ENCODE measurements at regions not wholly inside any gene's neighbourhood (a gene's known extent, or its start where the extent isn't known, plus 50 kb on each side); places are given as distances from the start of the nearest gene placed in this dataset.
"Not testable (repeated sequence)": the region's sequence is repeated elsewhere in the genome, so short reads cannot be mapped to it uniquely, and the experiment has no call there.

DNA sequence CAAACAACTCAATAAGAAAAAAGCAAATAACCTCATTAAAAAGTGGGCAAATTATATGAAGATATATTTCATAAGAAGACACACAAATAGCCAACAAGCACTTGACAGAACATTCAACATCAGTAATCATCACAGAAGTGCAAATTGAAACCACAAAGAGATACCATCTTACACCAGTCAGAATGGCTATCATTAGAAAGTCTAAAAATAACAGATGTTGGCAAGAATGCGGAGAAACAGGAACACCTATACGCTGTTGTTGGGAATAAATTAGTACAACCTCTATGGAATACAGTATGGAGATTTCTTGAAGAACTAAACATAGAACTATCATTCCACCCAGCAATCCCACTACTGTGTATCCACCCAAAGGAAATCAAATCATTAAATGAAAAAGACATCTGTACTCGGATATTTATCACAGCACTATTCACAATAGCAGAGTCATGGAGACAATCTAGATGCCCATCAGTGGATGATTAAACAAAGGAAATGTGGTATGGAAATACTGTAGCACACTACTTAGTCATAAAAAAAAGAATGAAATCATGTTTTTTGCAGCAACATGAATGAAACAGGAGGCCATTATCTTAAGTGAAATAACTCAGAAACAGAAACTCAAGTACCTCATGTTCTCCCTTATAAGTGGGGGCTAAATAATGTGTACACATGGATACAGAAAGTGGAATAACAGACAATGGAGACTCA is 106.8 kb upstream of the FST start:
- DNase-seq, result no peak

GRCh38 chr5:53376853-53377252 is 103.6 kb upstream of the FST start:
- DNase-seq, result no peak

DNA sequence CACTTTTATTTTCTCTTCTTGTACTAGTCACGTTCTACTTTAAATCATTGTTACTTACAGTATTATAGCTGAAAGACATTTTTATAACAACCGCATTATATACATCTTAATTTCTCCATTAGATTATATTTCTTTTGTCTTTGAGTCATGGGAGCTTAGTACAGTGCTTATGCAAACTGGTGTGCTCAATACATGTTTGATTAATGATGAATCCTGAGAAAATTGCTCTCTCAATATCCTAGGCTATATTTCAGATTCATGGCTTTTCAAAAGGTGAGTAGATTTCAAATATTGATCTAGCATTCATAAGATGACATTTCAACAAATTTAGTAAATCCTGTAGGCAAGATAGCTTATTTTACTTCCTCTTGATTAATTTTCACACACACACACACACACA is 102.2 kb upstream of the FST start:
- no peak for DNase-seq

DNA sequence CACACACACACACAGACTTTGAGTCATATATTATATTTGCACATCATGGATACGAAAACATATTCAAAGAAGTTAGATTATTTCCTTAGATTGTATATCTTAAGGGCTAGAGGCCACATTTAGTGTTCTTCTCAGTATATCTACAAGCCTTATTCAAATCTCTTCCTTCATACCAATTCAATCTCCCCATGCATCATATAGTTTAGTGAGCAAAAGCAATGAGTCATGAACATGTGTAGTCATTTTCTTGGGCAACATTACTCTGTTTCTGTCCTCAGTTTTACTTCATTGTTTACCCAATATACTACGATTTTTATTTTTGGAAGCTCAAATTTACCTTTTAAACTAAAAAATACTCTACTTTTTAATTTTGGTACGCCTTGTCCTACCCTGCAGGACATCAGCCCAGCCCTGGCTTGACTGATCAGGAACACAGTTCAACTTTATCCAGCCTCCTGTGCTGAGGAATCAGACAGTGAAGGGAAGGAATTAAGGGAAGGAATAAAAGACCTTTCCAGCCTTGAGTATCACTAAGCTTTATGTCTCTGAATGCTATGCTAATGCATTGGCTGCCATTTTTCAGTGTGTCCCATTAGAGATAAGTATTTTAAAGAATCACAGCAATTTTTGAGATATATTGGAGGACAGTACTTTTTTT is 101.7 kb upstream of the FST start:
- no peak for DNase-seq

GRCh38 chr5:53386341-53386740 is 94.1 kb upstream of the FST start:
- no peak for DNase-seq

DNA sequence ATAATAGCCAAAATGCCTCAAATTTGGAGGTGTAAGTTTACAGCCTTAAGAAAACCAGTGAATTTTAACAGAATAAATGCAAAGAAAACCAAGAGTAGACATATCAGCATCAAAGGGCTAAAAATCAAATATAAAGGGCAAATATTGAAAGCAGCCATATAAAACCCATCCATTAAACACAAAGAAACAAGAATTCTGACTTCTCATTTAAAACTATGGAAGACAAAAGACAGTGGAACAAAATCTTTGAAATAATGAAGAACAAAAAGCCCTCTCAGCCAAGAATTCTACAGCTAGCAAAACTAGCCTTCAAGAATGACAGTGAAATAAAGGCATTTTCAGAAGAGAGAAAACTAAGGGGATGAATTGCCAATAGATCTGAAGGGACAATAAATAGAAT is 91.3 kb upstream of the FST start:
- no peak for DNase-seq

- DNase-seq, result no peak
Measured at GRCh38 chr5:53392073-53392472, 88.4 kb upstream of the FST start.

DNA sequence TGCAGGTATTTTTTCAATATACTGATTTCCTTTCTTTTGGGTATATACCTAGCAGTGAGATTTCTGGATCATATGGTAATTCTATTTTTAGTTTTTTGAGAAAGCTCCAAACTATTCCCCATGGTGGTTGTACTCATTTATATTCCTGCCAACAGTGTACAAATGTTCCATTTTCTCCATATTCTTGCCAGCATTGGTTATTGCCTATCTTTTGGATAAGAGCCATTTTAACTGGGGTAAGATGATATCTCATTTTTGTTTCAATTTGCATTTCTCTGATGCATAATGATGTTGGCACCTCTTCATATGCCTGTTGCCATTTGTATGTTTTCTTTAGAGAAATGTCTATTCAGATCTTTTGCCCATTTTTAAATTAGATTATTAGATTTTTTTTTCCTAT is 85.6 kb upstream of the FST start:
- no peak for DNase-seq

DNA sequence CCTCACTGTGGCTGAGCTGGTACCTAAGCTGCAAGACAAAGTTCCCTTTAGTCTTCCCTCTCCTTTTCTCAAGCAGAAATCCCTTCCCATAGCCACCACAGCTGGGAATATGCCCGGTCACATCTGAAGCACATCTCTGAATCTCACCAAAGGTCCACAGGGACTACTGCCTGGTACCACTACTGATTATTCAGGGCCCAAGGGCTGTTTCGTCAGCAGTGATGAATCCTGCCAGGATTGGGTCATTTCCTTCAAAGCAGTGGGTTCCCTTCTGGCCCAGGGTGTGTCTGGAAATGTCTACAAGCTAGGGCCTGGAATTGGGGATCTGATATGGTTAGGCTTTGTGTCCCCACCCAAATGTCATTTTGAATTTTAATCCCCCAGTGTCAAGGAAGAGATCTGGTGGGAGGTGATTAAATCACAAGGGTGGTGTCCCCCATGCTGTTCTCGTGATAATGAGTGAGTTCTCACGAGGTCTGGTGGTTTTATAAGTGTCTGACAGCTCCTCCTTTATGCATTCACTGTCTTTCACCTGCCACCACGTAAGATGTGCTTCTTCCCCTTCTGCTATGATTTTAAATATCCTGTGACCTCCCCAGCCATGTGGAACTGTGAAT is 83.2 kb upstream of the FST start:
- no peak for DNase-seq

- no peak for DNase-seq
Measured at GRCh38 chr5:53397845-53398244, 82.6 kb upstream of the FST start.

DNA sequence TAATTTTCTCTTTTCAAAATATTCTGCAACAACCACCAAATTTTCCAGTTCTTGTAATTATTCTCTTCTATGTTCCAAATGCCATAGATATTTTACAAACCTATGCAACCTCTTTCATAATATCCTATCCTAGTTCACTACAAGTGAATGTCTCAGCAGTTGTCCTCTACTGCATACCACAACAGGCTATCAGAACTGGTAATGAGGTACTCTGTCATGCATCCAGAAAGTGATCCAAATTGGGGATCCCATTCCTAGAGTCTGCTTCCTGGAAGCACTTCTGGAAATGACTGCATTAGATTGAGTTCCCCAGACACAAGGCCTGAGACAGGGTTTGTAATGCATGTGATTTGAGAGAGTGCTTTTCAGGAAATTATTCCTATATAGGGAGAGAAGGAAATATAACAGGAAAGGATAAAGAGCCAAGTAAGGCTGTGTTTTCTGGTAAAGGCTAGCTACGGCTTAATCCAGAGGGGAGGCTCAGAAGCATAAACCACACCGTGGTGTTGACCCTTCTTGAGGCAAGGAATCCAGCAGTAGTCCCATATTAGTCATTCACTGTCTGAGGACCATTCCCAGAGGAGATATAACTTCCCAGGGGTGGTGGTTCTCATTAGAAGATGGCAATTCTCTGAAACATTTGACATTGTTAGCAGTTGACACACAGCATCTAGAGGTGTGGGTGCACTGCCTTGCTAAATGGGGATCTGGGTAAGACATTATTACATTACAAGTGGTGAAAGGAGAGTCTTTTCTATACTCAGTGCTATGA is 80.3 kb upstream of the FST start:
- no peak for DNase-seq

GRCh38 chr5:53403291-53403690 is 77.1 kb upstream of the FST start:
- no peak for DNase-seq

DNA sequence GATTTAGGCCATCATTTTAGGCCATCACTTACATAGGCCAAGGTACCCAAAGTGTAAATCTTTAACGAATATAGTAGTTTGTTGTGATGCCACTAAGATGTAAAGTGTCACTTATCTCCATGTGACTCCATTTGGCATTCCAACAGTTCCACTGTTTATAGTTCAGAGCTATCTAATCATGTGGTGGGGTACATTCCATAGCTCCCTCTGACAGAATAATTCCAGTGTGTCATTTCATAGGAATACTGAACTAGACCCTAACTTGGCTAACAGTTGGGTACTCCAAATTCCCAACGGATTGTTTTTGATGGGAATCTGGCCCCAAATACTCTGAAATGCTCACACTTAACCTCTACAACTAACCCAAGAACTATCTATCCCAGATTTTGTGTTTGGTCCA is 76.7 kb upstream of the FST start:
- no peak for DNase-seq

GRCh38 chr5:53405396-53405795 is 75.0 kb upstream of the FST start:
- DNase-seq, result no peak

DNA sequence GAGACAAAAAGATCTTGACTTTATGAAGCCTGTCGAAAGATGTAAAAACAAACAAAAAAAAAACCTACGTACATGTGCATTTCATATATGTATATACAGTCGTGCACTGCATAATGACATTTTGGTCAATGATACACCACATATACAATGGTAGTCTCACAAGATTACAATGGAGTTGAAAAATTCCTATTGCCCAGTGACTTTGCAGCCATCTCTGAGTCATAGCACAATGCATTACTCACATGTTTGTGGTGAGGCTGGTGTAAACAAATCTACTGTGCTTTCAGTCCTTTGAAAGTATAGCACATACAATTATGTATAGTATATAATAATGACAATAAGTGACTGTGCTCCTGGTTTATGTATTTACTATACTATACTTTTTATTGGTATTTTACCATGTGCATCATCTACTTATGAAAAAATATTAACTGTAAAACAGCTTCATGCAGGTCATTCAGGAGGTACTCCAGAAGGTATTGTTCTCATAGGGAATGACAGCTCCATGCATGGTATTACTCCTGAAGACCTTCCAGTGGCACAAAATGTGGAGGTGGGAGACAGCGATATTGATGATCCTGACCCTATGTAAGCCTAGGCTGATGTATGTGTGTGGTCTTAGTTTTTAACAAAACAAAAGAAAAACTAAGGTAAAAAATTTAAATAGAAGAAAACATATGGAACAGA is 73.7 kb upstream of the FST start:
- DNase-seq, result no peak

DNA sequence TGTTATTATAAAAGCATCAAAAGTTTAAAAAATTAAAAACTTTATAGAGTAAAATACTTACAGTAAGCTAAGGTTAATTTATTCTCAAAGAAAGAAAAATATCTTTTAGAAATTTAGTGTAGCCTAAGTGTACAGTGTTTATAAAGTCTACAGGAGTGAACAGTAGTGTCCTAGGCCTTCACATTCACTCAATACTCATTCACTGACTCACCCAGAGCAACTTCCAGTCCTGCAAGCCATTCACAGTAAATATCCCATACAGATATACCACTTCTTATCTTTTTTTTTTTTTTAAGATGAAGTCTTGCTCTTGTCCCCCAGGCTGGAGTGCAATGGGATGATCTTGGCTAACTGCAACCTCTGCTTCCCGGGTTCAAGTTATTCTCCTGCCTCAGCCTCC is 73.1 kb upstream of the FST start:
- no peak for DNase-seq

- no peak for DNase-seq
Measured at GRCh38 chr5:53411388-53411787, 69.0 kb upstream of the FST start.

DNA sequence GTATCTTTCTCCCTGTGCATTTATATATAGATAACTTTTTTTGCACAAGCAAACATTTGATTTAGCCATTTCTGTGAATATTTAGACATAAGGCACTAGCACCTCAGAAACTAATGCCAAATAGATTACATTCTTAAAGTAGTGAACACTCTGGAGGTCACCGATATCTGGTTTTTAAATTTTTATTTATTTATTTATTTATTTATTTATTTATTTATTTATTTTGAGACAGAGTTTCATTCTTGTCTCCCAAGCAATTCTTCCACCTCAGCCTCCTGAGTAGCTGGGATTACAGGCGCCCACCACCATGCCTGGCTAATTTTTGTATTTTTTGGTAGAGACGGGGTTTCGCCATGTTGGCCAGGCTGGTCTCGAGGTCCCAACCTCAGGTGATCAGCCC is 67.9 kb upstream of the FST start:
- not testable (repeated sequence) for DNase-seq

DNA sequence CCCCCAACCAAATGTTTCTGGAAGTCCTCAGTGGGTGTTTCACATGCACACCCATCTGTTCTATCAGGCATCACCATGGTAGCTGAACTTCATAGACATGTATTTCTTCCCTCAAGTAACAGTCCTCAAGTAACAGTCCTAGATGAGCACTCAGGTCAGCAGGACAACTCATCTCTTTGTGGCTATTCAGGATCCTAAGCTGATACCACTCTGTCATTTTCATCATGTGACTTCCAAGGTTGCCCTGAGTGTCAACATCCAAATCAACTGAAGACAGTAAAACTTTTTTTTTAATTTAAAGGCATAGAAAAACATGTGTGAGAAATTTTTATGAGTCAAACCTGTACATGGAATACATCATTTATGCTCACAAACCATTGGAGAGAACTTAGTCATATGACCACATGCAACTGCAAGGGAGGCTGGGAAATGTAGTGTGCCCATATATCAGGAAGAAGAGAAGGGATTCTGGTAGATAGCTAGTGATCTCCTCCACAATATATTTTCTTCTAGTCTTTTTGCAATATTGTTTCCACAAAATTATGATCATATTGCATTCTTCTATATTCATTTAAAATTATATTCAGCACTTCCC is 64.2 kb upstream of the FST start:
- no peak for DNase-seq

DNA sequence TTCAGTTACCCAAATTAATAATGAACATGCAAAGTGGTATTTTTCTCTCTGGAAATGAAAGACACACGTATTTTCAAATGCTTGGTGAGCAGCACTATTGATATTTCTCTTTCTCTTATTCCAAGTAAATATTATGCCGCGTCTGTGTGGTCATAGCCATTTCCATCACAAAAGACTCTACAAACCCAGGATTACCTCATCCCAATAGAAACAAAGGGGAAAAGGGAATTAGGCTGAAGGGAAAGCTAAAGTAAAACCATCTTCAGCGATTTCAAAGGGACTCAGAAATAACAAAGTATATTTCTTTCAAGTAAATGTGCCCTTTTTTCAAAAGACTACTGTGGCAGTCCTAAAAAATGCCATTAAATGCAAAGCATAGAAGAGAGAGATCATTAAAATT is 62.0 kb upstream of the FST start:
- no peak for DNase-seq

DNA sequence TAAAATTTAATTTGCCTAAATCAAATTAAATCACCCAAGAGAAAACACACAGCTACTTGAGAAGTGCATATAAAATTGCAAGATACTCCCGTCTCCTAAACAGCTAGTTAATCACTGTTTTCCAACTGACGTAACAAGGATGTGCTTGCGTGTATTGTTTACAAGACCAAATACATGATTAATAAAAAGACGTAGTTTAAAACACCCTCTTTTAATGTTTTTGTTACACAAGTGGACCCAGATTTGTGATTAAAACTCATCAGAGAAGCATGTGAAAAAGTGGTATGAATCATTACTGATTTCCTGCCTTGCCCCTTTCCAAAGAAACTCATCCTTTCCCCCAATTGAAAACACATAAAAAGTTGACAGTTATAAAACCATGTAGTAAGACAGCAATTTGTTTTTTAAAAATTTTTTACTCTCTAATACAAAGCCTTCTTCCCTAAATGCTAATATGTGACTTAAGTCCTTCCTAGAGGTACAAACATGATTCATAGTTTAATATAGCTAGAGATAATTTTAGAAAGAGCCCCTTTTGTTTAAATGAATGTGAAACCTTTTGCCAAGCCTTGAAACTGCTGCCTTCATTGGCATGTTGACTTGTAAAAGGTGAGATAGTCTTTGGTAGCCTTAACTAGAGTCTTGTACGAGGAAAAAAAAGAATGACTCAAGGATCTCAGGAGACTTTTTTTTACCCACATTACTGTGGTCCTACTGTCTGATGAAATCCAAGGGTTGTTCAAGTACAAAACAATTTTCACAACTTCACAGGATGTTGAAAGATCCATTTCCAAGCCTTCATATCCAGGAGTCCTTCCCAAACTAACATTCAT is 61.4 kb upstream of the FST start:
- no peak for DNase-seq

GRCh38 chr5:53422539-53422938 is 57.9 kb upstream of the FST start:
- DNase-seq, result no peak

All from SHP77 treated with DMSO at 0.1 percent for 48 hours (cell line).